ENCODE measurements at regions not wholly inside any gene's neighbourhood (a gene's known extent, or its start where the extent isn't known, plus 50 kb on each side); places are given as distances from the start of the nearest gene placed in this dataset.

- no peak for TF ChIP-seq ZNF462 (CRISPR knock-in tag; IDR thresholded peaks at IDR 0.05)
- no peak for TF ChIP-seq JUNB (IDR thresholded peaks at IDR 0.05; ENCODE audit: unreplicated experiment)
- no peak for TF ChIP-seq CTCF (conservative IDR thresholded peaks at IDR 0.05; ENCODE audit: low read depth in 2 of 2)
- TF ChIP-seq REST (IDR thresholded peaks at IDR 0.05; ENCODE audit: unreplicated experiment): no peak
- no peak for TF ChIP-seq POLR2AphosphoS5 (IDR thresholded peaks at IDR 0.05; ENCODE audit: low read depth)
These were observed 181.9 kb downstream of the ERMARD start (continued) for GRCh38 chr6:169933251-169933821.

Measured in GM23338 (cell line).